ENCODE measurements at regions not wholly inside any gene's neighbourhood (a gene's known extent, or its start where the extent isn't known, plus 50 kb on each side); places are given as distances from the start of the nearest gene placed in this dataset.
"Not testable (repeated sequence)": the region's sequence is repeated elsewhere in the genome, so short reads cannot be mapped to it uniquely, and the experiment has no call there.

- ATAC-seq (ENCODE audit: low FRiP score) (no peak), DNase-seq (ENCODE audit: low spot score) (no peak)
- TF ChIP-seq CTCF (IDR thresholded peaks at IDR 0.05) = no peak
Measured at GRCh38 chr2:83990636-83991035, 468.4 kb downstream of the SUCLG1 start.

- not testable (repeated sequence) for ATAC-seq (ENCODE audit: low FRiP score); DNase-seq (ENCODE audit: low spot score)
Measured at GRCh38 chr2:83976628-83977027, 482.5 kb downstream of the SUCLG1 start.

- ATAC-seq (ENCODE audit: low FRiP score) (no peak), DNase-seq (ENCODE audit: low spot score) (no peak)
- no peak for TF ChIP-seq CTCF (IDR thresholded peaks at IDR 0.05)
Measured at GRCh38 chr2:83972128-83972527, 487.0 kb downstream of the SUCLG1 start.

GRCh38 chr2:83971547-83971946 is 487.5 kb downstream of the SUCLG1 start:
- no peak for TF ChIP-seq CTCF (IDR thresholded peaks at IDR 0.05)
- ATAC-seq (ENCODE audit: low FRiP score) = no peak

GRCh38 chr2:83970217-83970929 is 488.7 kb downstream of the SUCLG1 start:
- ATAC-seq (ENCODE audit: low FRiP score) (no peak), DNase-seq (ENCODE audit: low spot score) (no peak)
- TF ChIP-seq CTCF (IDR thresholded peaks at IDR 0.05) = no peak

More at GRCh38 chr2:83971547-83971946, 487.5 kb downstream of the SUCLG1 start:
- DNase-seq (ENCODE audit: low spot score) = no peak

- TF ChIP-seq CTCF (IDR thresholded peaks at IDR 0.05) = no peak
Measured at GRCh38 chr2:83969085-83969484, 490.0 kb downstream of the SUCLG1 start.

GRCh38 chr2:83967854-83968253 is 491.2 kb downstream of the SUCLG1 start:
- ATAC-seq (ENCODE audit: low FRiP score) (no peak), DNase-seq (ENCODE audit: low spot score) (no peak)

More at GRCh38 chr2:83969085-83969484, 490.0 kb downstream of the SUCLG1 start:
- DNase-seq (ENCODE audit: low spot score) (no peak), ATAC-seq (ENCODE audit: low FRiP score) (no peak)

GRCh38 chr2:83966946-83967345 is 492.1 kb downstream of the SUCLG1 start:
- not testable (repeated sequence) for ATAC-seq (ENCODE audit: low FRiP score); DNase-seq (ENCODE audit: low spot score)

More at GRCh38 chr2:83967854-83968253, 491.2 kb downstream of the SUCLG1 start:
- no peak for TF ChIP-seq CTCF (IDR thresholded peaks at IDR 0.05)

Data from omental fat pad (tissue), 3 donors.